ENCODE measurements at regions not wholly inside any gene's neighbourhood (a gene's known extent, or its start where the extent isn't known, plus 50 kb on each side); places are given as distances from the start of the nearest gene placed in this dataset.

DNA sequence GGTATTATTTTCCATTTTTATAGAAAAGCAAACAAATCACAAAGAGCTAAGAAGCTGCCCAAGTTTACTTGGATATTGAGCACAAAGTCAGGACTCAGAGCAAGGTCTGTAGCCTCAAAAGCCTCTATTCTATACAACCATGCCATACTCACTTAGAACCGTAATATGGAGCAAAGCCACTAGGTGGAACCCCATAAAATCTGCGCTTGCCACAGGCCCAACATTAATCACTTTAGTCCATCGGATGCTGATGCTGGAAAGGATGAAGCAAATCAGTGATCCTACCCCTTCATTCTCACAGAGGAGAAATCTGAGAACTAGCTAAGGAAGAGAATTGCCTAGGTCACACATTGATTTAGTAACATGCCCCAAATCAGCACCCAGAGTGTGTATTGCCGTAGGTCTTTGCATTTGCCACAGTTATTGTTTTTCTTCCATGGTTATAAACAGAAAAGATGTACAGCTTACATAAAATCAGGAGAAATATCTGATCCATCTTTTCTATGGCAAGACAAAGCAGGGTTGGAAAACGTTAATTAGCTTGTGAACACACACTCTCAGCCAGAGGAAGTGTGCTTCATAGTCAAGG lies 56.7 kb upstream of the RAB38 start:
- DNase-seq (ENCODE audit: extremely low read depth, low read depth) = peak; percentile 26

- no peak for DNase-seq (ENCODE audit: extremely low read depth, low read depth)
Observed at GRCh38 chr11:88229303-88229702, 54.1 kb upstream of the RAB38 start.
